ENCODE measurements at regions not wholly inside any gene's neighbourhood (a gene's known extent, or its start where the extent isn't known, plus 50 kb on each side); places are given as distances from the start of the nearest gene placed in this dataset.

GRCh38 chr7:116093516-116094301, 63.1 kb upstream of the TFEC start:
- H3K4me3 ChIP-seq (ENCODE audit: low read depth, low read length): no peak overlapping the region
- no peaks in the 10 kb centered on the region for H3K27me3 ChIP-seq (ENCODE audit: control insufficient read depth, insufficient read depth, low read length)
- no peak for TF ChIP-seq CTCF (IDR thresholded peaks at IDR 0.05; ENCODE audit: low read depth, low read length)
- ChIA-PET CTCF (no interaction called here), POLR2A (no interaction called here)
- no peak for DNase-seq (ENCODE audit: low read depth, low spot score)
- H3K27ac ChIP-seq (ENCODE audit: low read depth, low read length): no peak overlapping the region
- H3K9me3 ChIP-seq (ENCODE audit: control insufficient read depth, insufficient read depth, low read length): no peaks in the 10 kb centered on the region

GRCh38 chr7:116095396-116095795, 64.8 kb upstream of the TFEC start:
- ChIA-PET CTCF (no interaction called here), POLR2A (no interaction called here)
- no peak for TF ChIP-seq CTCF (IDR thresholded peaks at IDR 0.05; ENCODE audit: low read depth, low read length)
- no peak overlapping the region for H3K4me3 ChIP-seq (ENCODE audit: low read depth, low read length)
- no peaks in the 10 kb centered on the region for H3K9me3 ChIP-seq (ENCODE audit: control insufficient read depth, insufficient read depth, low read length)
- DNase-seq (ENCODE audit: low read depth, low spot score): no peak
- H3K27ac ChIP-seq (ENCODE audit: low read depth, low read length): no peak overlapping the region
- H3K27me3 ChIP-seq (ENCODE audit: control insufficient read depth, insufficient read depth, low read length): no peaks in the 10 kb centered on the region

GRCh38 chr7:116097365-116098009, 66.9 kb upstream of the TFEC start:
- Histone ChIP-seq H3K4me3 (ENCODE audit: low read depth, low read length) (no peak overlapping the region), H3K9me3 (ENCODE audit: control insufficient read depth, insufficient read depth, low read length) (no peaks in the 10 kb centered on the region), H3K27ac (ENCODE audit: low read depth, low read length) (no peak overlapping the region), H3K27me3 (ENCODE audit: control insufficient read depth, insufficient read depth, low read length) (no peaks in the 10 kb centered on the region)
- DNase-seq (ENCODE audit: low read depth, low spot score): no peak
- ChIA-PET POLR2A (interaction anchor here (0.6 kb wide), 1 partner anchor 1197 kb away, joined by 3 read pairs; no protein-coding TSS in a partner anchor), CTCF (no interaction called here)
- TF ChIP-seq CTCF (IDR thresholded peaks at IDR 0.05; ENCODE audit: low read depth, low read length): no peak

GRCh38 chr7:116098175-116098574, 67.6 kb upstream of the TFEC start:
- Histone ChIP-seq H3K27ac (ENCODE audit: low read depth, low read length) (no peak overlapping the region), H3K4me3 (ENCODE audit: low read depth, low read length) (no peak overlapping the region), H3K9me3 (ENCODE audit: control insufficient read depth, insufficient read depth, low read length) (no peaks in the 10 kb centered on the region), H3K27me3 (ENCODE audit: control insufficient read depth, insufficient read depth, low read length) (no peaks in the 10 kb centered on the region)
- ChIA-PET POLR2A (no interaction called here), CTCF (no interaction called here)
- DNase-seq (ENCODE audit: low read depth, low spot score): no peak
- no peak for TF ChIP-seq CTCF (IDR thresholded peaks at IDR 0.05; ENCODE audit: low read depth, low read length)

GRCh38 chr7:116100626-116101025, 70.1 kb upstream of the TFEC start:
- TF ChIP-seq CTCF (IDR thresholded peaks at IDR 0.05; ENCODE audit: low read depth, low read length): no peak
- no peaks in the 10 kb centered on the region for H3K27me3 ChIP-seq (ENCODE audit: control insufficient read depth, insufficient read depth, low read length)
- H3K27ac ChIP-seq (ENCODE audit: low read depth, low read length): no peak overlapping the region
- POLR2A ChIA-PET: no interaction called here
- CTCF ChIA-PET: interaction anchor here (0.7 kb wide), 2 partner anchors 169 to 293 kb away, joined by 3 read pairs; no protein-coding TSS in a partner anchor
- H3K9me3 ChIP-seq (ENCODE audit: control insufficient read depth, insufficient read depth, low read length): no peaks in the 10 kb centered on the region
- H3K4me3 ChIP-seq (ENCODE audit: low read depth, low read length): no peak overlapping the region
- DNase-seq (ENCODE audit: low read depth, low spot score): no peak

All from AG04450 (cell line).